DND-41 (cell line): ENCODE measurements at regions not wholly inside any gene's neighbourhood (a gene's known extent, or its start where the extent isn't known, plus 50 kb on each side); places are given as distances from the start of the nearest gene placed in this dataset.

Source experiments
- ATAC-seq: fragments of 200-7000 bp; cut with Tn5 transposase; 3 replicates; pipeline ENCODE4 v1.9.1; 2021; ENCODE audit warnings: low read depth; ENCODE audit not compliant: insufficient read depth
- DNase-seq: peaks from one replicate; pipeline ENCODE4 v3.0.0-alpha.2; 2020
- H2AFZ ChIP-seq: 2 replicates; pipeline ENCODE4 v1.6.0; 2012; ENCODE audit warnings: low read depth, low read length
- H3K27ac ChIP-seq: 2 replicates; pipeline ENCODE4 v1.5.1; 2012; ENCODE audit warnings: low read length, inconsistent platforms
- H3K27me3 ChIP-seq: fragments of 200-600 bp; sonication (generic); 2 replicates; pipeline ENCODE4 v1.6.0; 2012; ENCODE audit warnings: low read length, mild to moderate bottlenecking, inconsistent platforms; ENCODE audit not compliant: insufficient read depth, poor library complexity
- H3K36me3 ChIP-seq: 2 replicates; pipeline ENCODE4 v1.5.1; 2012; ENCODE audit warnings: low read length, inconsistent platforms; ENCODE audit not compliant: insufficient read depth
- H3K4me1 ChIP-seq: 2 replicates; pipeline ENCODE4 v1.5.1; 2012; ENCODE audit warnings: mild to moderate bottlenecking, low read length; ENCODE audit not compliant: insufficient read depth
- H3K4me2 ChIP-seq: 2 replicates; pipeline ENCODE4 v1.6.0; 2012; ENCODE audit warnings: mild to moderate bottlenecking, moderate library complexity, low read length, inconsistent platforms; ENCODE audit not compliant: insufficient read depth
- H3K4me3 ChIP-seq, 2 experiments: fragments of 200-600 bp in 1 of 2; shearing (Covaris generic) in 1 of 2; 2 replicates each; pipeline ENCODE4 v1.5.1; 2012 to 2016; ENCODE audit warnings: inconsistent platforms in 2 of 2, low read length in 2 of 2, mild to moderate bottlenecking in 2 of 2, low read depth in 1 of 2, moderate library complexity in 1 of 2
- H3K79me2 ChIP-seq: 2 replicates; pipeline ENCODE4 v1.6.0; 2012; ENCODE audit warnings: low read length, inconsistent platforms; ENCODE audit not compliant: insufficient read depth
- H3K9ac ChIP-seq: 2 replicates; pipeline ENCODE4 v1.6.0; 2012; ENCODE audit warnings: low read depth, mild to moderate bottlenecking, inconsistent platforms, low read length, moderate library complexity
- H3K9me3 ChIP-seq: 2 replicates; pipeline ENCODE4 v1.5.1; 2012; ENCODE audit warnings: low read length, moderate library complexity, mild to moderate bottlenecking, inconsistent platforms; ENCODE audit not compliant: insufficient read depth, severe bottlenecking
- H4K20me1 ChIP-seq: 2 replicates; pipeline ENCODE4 v1.6.0; 2012; ENCODE audit warnings: low read length; ENCODE audit not compliant: insufficient read depth
- EZH2 ChIP-seq: IDR thresholded peaks from 3 replicates; pipeline ENCODE4 v1.6.1; 2012; ENCODE audit warnings: borderline replicate concordance, low read depth, mild to moderate bottlenecking, moderate library complexity, low read length, inconsistent platforms; ENCODE audit not compliant: severe bottlenecking
- TF ChIP-seq, protein P1 (sequence below): IDR thresholded peaks from 2 replicates; pipeline ENCODE4 v1.5.1; 2012; ENCODE audit warnings: borderline replicate concordance, low read length, moderate library complexity, mild to moderate bottlenecking; ENCODE audit not compliant: poor library complexity, severe bottlenecking; ENCODE audit errors: extremely low read depth

DNA sequence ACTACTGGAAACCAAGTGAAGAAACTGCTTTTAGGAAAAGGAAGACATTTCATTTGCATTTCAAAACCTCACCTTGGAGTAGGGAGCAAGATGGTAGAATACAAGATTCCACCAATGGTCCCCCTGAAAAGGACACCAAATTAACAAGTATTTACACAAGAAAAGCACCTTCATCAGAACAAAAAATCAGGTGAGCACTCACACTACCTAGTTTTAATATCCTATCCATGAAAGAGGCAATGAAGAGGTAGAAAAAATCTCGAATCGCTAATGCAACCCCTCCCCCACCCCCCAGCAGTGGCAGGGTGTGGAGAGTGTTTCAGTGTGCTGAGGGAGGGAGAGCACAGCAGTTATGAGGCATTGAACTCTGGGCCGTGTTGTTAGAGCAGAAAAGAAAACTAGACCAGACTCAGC is 1397.0 kb upstream of the C9orf72 start:
- Histone ChIP-seq H3K27ac (no peak overlapping the region), H3K9me3 (no peaks in the 10 kb centered on the region), H3K27me3 (no peaks in the 10 kb centered on the region), H2AFZ (no peak overlapping the region), H3K9ac (no peak overlapping the region), H3K36me3 (no peaks in the 10 kb centered on the region), H4K20me1 (no peaks in the 10 kb centered on the region), H3K4me3 (no peak overlapping the region), H3K4me2 (no peak overlapping the region), H3K4me1 (no peaks in the 10 kb centered on the region), H3K79me2 (no peaks in the 10 kb centered on the region)
- no peak for ATAC-seq
- no peak for DNase-seq
- TF ChIP-seq EZH2 = no peak
- TF ChIP-seq, protein P1, sequence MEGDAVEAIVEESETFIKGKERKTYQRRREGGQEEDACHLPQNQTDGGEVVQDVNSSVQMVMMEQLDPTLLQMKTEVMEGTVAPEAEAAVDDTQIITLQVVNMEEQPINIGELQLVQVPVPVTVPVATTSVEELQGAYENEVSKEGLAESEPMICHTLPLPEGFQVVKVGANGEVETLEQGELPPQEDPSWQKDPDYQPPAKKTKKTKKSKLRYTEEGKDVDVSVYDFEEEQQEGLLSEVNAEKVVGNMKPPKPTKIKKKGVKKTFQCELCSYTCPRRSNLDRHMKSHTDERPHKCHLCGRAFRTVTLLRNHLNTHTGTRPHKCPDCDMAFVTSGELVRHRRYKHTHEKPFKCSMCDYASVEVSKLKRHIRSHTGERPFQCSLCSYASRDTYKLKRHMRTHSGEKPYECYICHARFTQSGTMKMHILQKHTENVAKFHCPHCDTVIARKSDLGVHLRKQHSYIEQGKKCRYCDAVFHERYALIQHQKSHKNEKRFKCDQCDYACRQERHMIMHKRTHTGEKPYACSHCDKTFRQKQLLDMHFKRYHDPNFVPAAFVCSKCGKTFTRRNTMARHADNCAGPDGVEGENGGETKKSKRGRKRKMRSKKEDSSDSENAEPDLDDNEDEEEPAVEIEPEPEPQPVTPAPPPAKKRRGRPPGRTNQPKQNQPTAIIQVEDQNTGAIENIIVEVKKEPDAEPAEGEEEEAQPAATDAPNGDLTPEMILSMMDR = no peak

DNA sequence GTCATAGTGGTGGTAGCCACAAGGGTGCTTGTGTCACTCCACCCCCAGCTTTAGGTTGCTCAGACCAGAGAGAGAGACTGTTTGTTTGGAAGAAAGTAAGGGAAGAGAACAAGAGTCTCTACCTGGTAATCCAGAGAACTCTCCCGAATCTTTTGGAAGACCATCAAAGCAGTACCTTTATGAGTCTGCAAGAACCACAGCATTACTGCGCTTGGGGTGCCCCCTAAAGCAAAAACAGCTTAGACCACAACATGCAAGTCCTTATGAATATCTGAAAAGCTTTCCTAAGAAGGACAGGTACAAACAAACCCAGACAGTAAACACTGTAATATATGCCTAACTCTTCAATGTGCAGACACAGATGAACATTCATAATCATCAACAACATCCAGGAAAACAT is 1398.6 kb upstream of the C9orf72 start:
- no peak for ATAC-seq
- Histone ChIP-seq H3K4me2 (no peak overlapping the region), H3K27ac (no peak overlapping the region), H3K9me3 (no peaks in the 10 kb centered on the region), H3K36me3 (no peaks in the 10 kb centered on the region), H4K20me1 (no peaks in the 10 kb centered on the region), H3K4me3 (no peak overlapping the region), H2AFZ (no peak overlapping the region), H3K4me1 (no peaks in the 10 kb centered on the region), H3K9ac (no peak overlapping the region), H3K27me3 (no peaks in the 10 kb centered on the region), H3K79me2 (no peaks in the 10 kb centered on the region)
- TF ChIP-seq, protein P1 = no peak
- TF ChIP-seq EZH2 = no peak
- DNase-seq = no peak

DNA sequence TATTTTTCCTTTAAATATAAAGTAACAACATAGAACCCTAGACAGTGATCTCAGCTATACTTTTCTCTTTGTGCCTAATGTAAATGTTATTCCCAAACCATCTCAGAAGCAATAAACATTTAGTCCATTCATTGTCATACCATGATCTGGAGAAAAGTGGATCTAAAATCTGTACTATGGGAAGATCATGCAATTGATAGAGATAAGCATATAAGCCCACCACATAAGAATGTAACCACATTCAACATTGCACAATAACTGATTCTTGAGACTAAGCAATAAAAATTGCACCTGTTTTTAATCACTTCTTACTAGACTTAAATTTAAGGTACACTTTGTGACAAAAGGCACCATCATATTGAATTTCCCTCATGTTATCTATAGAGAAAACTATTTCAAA is 1403.0 kb upstream of the C9orf72 start:
- Histone ChIP-seq H3K9me3 (no peaks in the 10 kb centered on the region), H3K27me3 (no peaks in the 10 kb centered on the region), H3K4me1 (no peaks in the 10 kb centered on the region), H3K9ac (no peak overlapping the region), H3K79me2 (no peaks in the 10 kb centered on the region), H3K27ac (no peak overlapping the region), H2AFZ (no peak overlapping the region), H4K20me1 (no peaks in the 10 kb centered on the region), H3K4me2 (no peak overlapping the region), H3K4me3 (no peak overlapping the region), H3K36me3 (no peaks in the 10 kb centered on the region)
- no peak for TF ChIP-seq EZH2
- TF ChIP-seq, protein P1 = no peak
- DNase-seq (no peak), ATAC-seq (no peak)

GRCh38 chr9:28976684-28977083 is 1403.4 kb upstream of the C9orf72 start:
- H3K4me1 ChIP-seq = no peaks in the 10 kb centered on the region
- H4K20me1 ChIP-seq = no peaks in the 10 kb centered on the region
- no peak overlapping the region for H3K9ac ChIP-seq
- no peak overlapping the region for H3K27ac ChIP-seq
- no peak overlapping the region for H3K4me2 ChIP-seq
- no peaks in the 10 kb centered on the region for H3K27me3 ChIP-seq
- H2AFZ ChIP-seq = no peak overlapping the region
- no peaks in the 10 kb centered on the region for H3K79me2 ChIP-seq
- no peaks in the 10 kb centered on the region for H3K36me3 ChIP-seq
- no peak for TF ChIP-seq EZH2
- TF ChIP-seq, protein P1 = no peak
- no peak for ATAC-seq
- no peaks in the 10 kb centered on the region for H3K9me3 ChIP-seq
- no peak overlapping the region for H3K4me3 ChIP-seq
- no peak for DNase-seq
